IMR-90 (cell line): ENCODE measurements at regions not wholly inside any gene's neighbourhood (a gene's known extent, or its start where the extent isn't known, plus 50 kb on each side); places are given as distances from the start of the nearest gene placed in this dataset.

Source experiments
- ATAC-seq: fragments of 200-7000 bp; cut with Tn5 transposase; 2 replicates; pipeline ENCODE4 v1.9.1; 2020; ENCODE audit warnings: low read depth, mild to moderate bottlenecking, moderate library complexity
- BruUV-seq: library from RNA; stranded (reverse); fragments of 400-500 nt; replicated peaks from 2 replicates; lab custom pipeline; 2021; lab: Mats Ljungman, UMichigan
- CTCF ChIA-PET: fragments of 300-600 bp; formaldehyde crosslinking; extraction: SDS; loops from one replicate; lab custom pipeline; 2021; ENCODE audit warnings: antibody characterized with exemption; lab: Yijun Ruan, JAX
- POLR2A ChIA-PET: fragments of 300-600 bp; sonication (Branson Sonifier 250); formaldehyde crosslinking; loops from one replicate; lab custom pipeline; 2022; ENCODE audit warnings: antibody characterized with exemption; ENCODE audit not compliant: unreplicated experiment; lab: Charles Lee
- DNase-seq: peaks from one replicate; pipeline ENCODE4 v3.0.0; 2013
- H2AFZ ChIP-seq: replicated peaks from 2 replicates; pipeline ENCODE3; 2013; ENCODE audit warnings: low read length, mild to moderate bottlenecking; ENCODE audit not compliant: poor library complexity
- H2AK5ac ChIP-seq: 2 replicates; pipeline ENCODE4 v1.6.1; 2013; ENCODE audit warnings: low read depth, low read length, inconsistent platforms
- H2AK9ac ChIP-seq: replicated peaks from 2 replicates; pipeline ENCODE3; 2013; ENCODE audit warnings: mild to moderate bottlenecking, low read depth, low read length, moderate library complexity; ENCODE audit not compliant: poor library complexity
- H2BK120ac ChIP-seq: 2 replicates; pipeline ENCODE4 v1.6.1; 2013; ENCODE audit warnings: low read depth, low read length, inconsistent platforms
- H2BK15ac ChIP-seq: 3 replicates; pipeline ENCODE4 v1.6.1; 2013; ENCODE audit warnings: low read depth, low read length, inconsistent platforms
- H2BK20ac ChIP-seq: 2 replicates; pipeline ENCODE4 v1.6.1; 2013; ENCODE audit warnings: low read depth, mild to moderate bottlenecking, inconsistent platforms, low read length, moderate library complexity
- H2BK5ac ChIP-seq: 2 replicates; pipeline ENCODE4 v1.6.1; 2013; ENCODE audit warnings: mild to moderate bottlenecking, low read depth, low read length, inconsistent platforms; ENCODE audit not compliant: poor library complexity, severe bottlenecking
- H3K14ac ChIP-seq: replicated peaks from 2 replicates; pipeline ENCODE4 v1.6.1; 2013; ENCODE audit warnings: low read depth, low read length, inconsistent platforms
- H3K18ac ChIP-seq: 2 replicates; pipeline ENCODE4 v1.6.1; 2013; ENCODE audit warnings: low read depth, low read length, control low read depth
- H3K23ac ChIP-seq: 2 replicates; pipeline ENCODE4 v1.6.1; 2013; ENCODE audit warnings: low read depth, low read length, inconsistent platforms
- H3K27ac ChIP-seq: 2 replicates; pipeline ENCODE4 v1.5.1; 2013; ENCODE audit warnings: mild to moderate bottlenecking, control low read depth, low read length; ENCODE audit not compliant: insufficient read depth
- H3K27me3 ChIP-seq: 2 replicates; pipeline ENCODE4 v1.6.1; 2013; ENCODE audit warnings: low read length; ENCODE audit not compliant: control insufficient read depth, insufficient read depth
- H3K36me3 ChIP-seq: 2 replicates; pipeline ENCODE4 v1.6.1; 2013; ENCODE audit warnings: low read length, mixed read lengths; ENCODE audit not compliant: control insufficient read depth, insufficient read depth
- H3K4ac ChIP-seq: 2 replicates; pipeline ENCODE4 v1.6.1; 2013; ENCODE audit warnings: low read depth, low read length, inconsistent platforms
- H3K4me1 ChIP-seq: 2 replicates; pipeline ENCODE4 v1.6.1; 2013; ENCODE audit warnings: low read length, mixed read lengths; ENCODE audit not compliant: control insufficient read depth, insufficient read depth
- H3K4me2 ChIP-seq: 2 replicates; pipeline ENCODE4 v1.6.1; 2013; ENCODE audit warnings: low read depth, mild to moderate bottlenecking, control low read depth, low read length, moderate library complexity
- H3K4me3 ChIP-seq: 2 replicates; pipeline ENCODE4 v1.5.1; 2013; ENCODE audit warnings: low read depth, mild to moderate bottlenecking, control low read depth, low read length, moderate library complexity; ENCODE audit not compliant: insufficient read depth
- H3K56ac ChIP-seq: 2 replicates; pipeline ENCODE4 v1.6.1; 2013; ENCODE audit warnings: low read length, inconsistent platforms; ENCODE audit not compliant: insufficient read depth; ENCODE audit errors: extremely low read depth
- H3K79me1 ChIP-seq, 2 experiments: 2 replicates each; pipeline ENCODE4 v1.6.1; 2013; ENCODE audit warnings: low read length in 2 of 2, inconsistent platforms in 1 of 2, low read depth in 1 of 2
- H3K9ac ChIP-seq: 2 replicates; pipeline ENCODE4 v1.6.1; 2013; ENCODE audit warnings: low read depth, low read length, control low read depth
- H3K9me1 ChIP-seq: 2 replicates; pipeline ENCODE4 v1.6.1; 2013; ENCODE audit warnings: low read length, inconsistent platforms; ENCODE audit not compliant: insufficient read depth
- H3K9me3 ChIP-seq: 2 replicates; pipeline ENCODE4 v1.6.1; 2013; ENCODE audit warnings: low read length; ENCODE audit not compliant: control insufficient read depth, insufficient read depth
- H4K20me1 ChIP-seq: 2 replicates; pipeline ENCODE4 v1.6.1; 2013; ENCODE audit warnings: low read length, inconsistent platforms; ENCODE audit not compliant: insufficient read depth
- H4K5ac ChIP-seq: 2 replicates; pipeline ENCODE4 v1.6.1; 2013; ENCODE audit warnings: mild to moderate bottlenecking, low read depth, low read length, control low read depth
- H4K8ac ChIP-seq, 2 experiments: 2 replicates each; pipeline ENCODE4 v1.6.1; 2013; ENCODE audit warnings: low read depth in 2 of 2, low read length in 2 of 2, control low read depth in 1 of 2, inconsistent platforms in 1 of 2
- H4K91ac ChIP-seq: 2 replicates; pipeline ENCODE4 v1.6.1; 2013; ENCODE audit warnings: low read depth, low read length, inconsistent platforms; ENCODE audit not compliant: insufficient read depth
- BHLHE40 ChIP-seq: fragments of 150-350 bp; IDR thresholded peaks from 2 replicates; pipeline ENCODE4 v1.6.1; 2016; ENCODE audit warnings: mild to moderate bottlenecking, low read depth, low read length
- CHD1 ChIP-seq: IDR thresholded peaks from 2 replicates; pipeline ENCODE4 v1.6.1; 2012; ENCODE audit warnings: low read depth, low read length, improper control_type of control experiment
- MAFK ChIP-seq: IDR thresholded peaks from 2 replicates; pipeline ENCODE4 v1.6.1; 2012; ENCODE audit warnings: low read depth, low read length, improper control_type of control experiment
- MAZ ChIP-seq: IDR thresholded peaks from 2 replicates; pipeline ENCODE4 v1.6.1; 2012; ENCODE audit warnings: low read depth, mild to moderate bottlenecking, low read length, improper control_type of control experiment, moderate library complexity, borderline replicate concordance
- NFE2L2 ChIP-seq: fragments of 150-350 bp; IDR thresholded peaks from 2 replicates; pipeline ENCODE4 v1.6.1; 2016; ENCODE audit warnings: low read depth, mild to moderate bottlenecking, low read length
- POLR2A ChIP-seq: IDR thresholded peaks from 2 replicates; pipeline ENCODE4 v1.6.1; 2012; ENCODE audit warnings: mild to moderate bottlenecking, low read depth, low read length
- RAD21 ChIP-seq: IDR thresholded peaks from 2 replicates; pipeline ENCODE4 v1.6.1; 2012; ENCODE audit warnings: low read length, improper control_type of control experiment
- RCOR1 ChIP-seq: IDR thresholded peaks from 2 replicates; pipeline ENCODE4 v1.6.1; 2012; ENCODE audit warnings: mild to moderate bottlenecking, low read length, improper control_type of control experiment; ENCODE audit not compliant: insufficient replicate concordance
- RFX5 ChIP-seq: IDR thresholded peaks from 2 replicates; pipeline ENCODE4 v1.8.0; 2012; ENCODE audit warnings: low read depth, mild to moderate bottlenecking, low read length, moderate library complexity
- SMC3 ChIP-seq: fragments of 150-350 bp; IDR thresholded peaks from 2 replicates; pipeline ENCODE4 v1.6.1; 2016; ENCODE audit warnings: low read depth, mild to moderate bottlenecking, antibody characterized with exemption, low read length, moderate library complexity
- WGBS, 2 experiments: methylation state at CpG; one replicate each; pipeline versions ENCODE4 v1.1.5 to v1.1.7; 2013; ENCODE audit warnings: missing lambda C conversion rate in 2 of 2; ENCODE audit not compliant: insufficient read length in 1 of 2; ENCODE audit errors: extremely low coverage in 2 of 2; 5-methylcytosine and 5-hydroxymethylcytosine counted together
- dilution Hi-C: fragments of 300-500 bp; cut with HindIII; formaldehyde crosslinking; loops from one replicate; pipeline ENCODE4 v1.14.3; 2018; ENCODE audit warnings: low sequenced_read_pairs; ENCODE audit not compliant: unreplicated experiment
- in situ Hi-C: fragments of 300-500 bp; cut with MboI; formaldehyde crosslinking; loops from 3 replicates; pipeline ENCODE4 v1.14.3; 2019; ENCODE audit warnings: low sequenced_read_pairs, inconsistent platforms, mixed read lengths
- intact Hi-C: fragments of 100-400 bp; cut with micrococcal nuclease; formaldehyde crosslinking; loops from 2 replicates; pipeline ENCODE4 v1.10.0; 2022
- TF ChIP-seq, protein P1 (sequence below): fragments of 150-350 bp; IDR thresholded peaks from 2 replicates; pipeline ENCODE4 v1.6.1; 2016; ENCODE audit warnings: low read depth, mild to moderate bottlenecking, low read length, moderate library complexity, borderline replicate concordance
- TF ChIP-seq, protein P2 (sequence below): conservative IDR thresholded peaks from 2 replicates; pipeline ENCODE4 v1.5.1; 2012; ENCODE audit warnings: mild to moderate bottlenecking, low read depth, low read length, improper control_type of control experiment

DNA sequence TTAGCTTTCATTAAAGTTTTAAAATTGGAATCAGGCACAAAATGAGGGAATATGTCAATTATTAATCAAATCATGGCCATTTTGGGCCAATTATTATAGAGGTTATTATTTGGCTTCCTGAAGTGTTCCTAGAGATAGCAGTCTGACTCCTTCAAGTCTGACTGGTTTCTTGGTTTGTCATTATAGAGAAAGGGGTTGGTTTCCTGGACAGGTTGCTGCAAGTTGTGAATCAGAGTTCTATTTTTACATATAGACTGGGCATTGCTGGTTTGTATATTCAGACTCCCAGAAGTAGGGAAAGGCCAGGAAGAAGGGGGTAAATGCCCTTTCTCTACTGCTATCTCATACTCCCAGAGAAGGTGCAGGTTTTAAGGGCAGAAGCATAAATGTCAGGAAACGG is 121.4 kb upstream of the CEP162 start:
- H3K4ac ChIP-seq = no peak overlapping the region
- no peak overlapping the region for H4K91ac ChIP-seq
- no peak overlapping the region for H2AFZ ChIP-seq
- no peak overlapping the region for H3K23ac ChIP-seq
- H3K4me3 ChIP-seq = no peak overlapping the region
- no TSS peak for BruUV-seq
- no peak overlapping the region for H3K27ac ChIP-seq
- no peak overlapping the region for H4K5ac ChIP-seq
- no peaks in the 10 kb centered on the region for H4K20me1 ChIP-seq
- ATAC-seq = no peak
- POLR2A ChIA-PET = no interaction called here
- H3K79me1 ChIP-seq = no peaks in the 10 kb centered on the region
- dilution Hi-C loops = no loop called here
- no peak overlapping the region for H3K18ac ChIP-seq
- intact Hi-C loops = no loop called here
- H2BK15ac ChIP-seq = no peak overlapping the region
- no peak overlapping the region for H2BK5ac ChIP-seq
- H2AK9ac ChIP-seq = no peak overlapping the region
- no peak overlapping the region for H3K9ac ChIP-seq
- H3K9me1 ChIP-seq = no peaks in the 10 kb centered on the region
- H4K8ac ChIP-seq = no peak overlapping the region
- H2BK20ac ChIP-seq = no peak overlapping the region
- no peak overlapping the region for H2BK120ac ChIP-seq
- H2AK5ac ChIP-seq = no peak overlapping the region
- no peak overlapping the region for H3K56ac ChIP-seq
- no peak overlapping the region for H3K14ac ChIP-seq
- TF ChIP-seq BHLHE40 (no peak), RCOR1 (no peak), CHD1 (no peak), MAFK (no peak), SMC3 (no peak), MAZ (no peak), NFE2L2 (no peak), RAD21 (no peak), POLR2A (no peak), RFX5 (no peak)
- TF ChIP-seq, protein P1, sequence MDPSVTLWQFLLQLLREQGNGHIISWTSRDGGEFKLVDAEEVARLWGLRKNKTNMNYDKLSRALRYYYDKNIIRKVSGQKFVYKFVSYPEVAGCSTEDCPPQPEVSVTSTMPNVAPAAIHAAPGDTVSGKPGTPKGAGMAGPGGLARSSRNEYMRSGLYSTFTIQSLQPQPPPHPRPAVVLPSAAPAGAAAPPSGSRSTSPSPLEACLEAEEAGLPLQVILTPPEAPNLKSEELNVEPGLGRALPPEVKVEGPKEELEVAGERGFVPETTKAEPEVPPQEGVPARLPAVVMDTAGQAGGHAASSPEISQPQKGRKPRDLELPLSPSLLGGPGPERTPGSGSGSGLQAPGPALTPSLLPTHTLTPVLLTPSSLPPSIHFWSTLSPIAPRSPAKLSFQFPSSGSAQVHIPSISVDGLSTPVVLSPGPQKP = no peak
- TF ChIP-seq, protein P2, sequence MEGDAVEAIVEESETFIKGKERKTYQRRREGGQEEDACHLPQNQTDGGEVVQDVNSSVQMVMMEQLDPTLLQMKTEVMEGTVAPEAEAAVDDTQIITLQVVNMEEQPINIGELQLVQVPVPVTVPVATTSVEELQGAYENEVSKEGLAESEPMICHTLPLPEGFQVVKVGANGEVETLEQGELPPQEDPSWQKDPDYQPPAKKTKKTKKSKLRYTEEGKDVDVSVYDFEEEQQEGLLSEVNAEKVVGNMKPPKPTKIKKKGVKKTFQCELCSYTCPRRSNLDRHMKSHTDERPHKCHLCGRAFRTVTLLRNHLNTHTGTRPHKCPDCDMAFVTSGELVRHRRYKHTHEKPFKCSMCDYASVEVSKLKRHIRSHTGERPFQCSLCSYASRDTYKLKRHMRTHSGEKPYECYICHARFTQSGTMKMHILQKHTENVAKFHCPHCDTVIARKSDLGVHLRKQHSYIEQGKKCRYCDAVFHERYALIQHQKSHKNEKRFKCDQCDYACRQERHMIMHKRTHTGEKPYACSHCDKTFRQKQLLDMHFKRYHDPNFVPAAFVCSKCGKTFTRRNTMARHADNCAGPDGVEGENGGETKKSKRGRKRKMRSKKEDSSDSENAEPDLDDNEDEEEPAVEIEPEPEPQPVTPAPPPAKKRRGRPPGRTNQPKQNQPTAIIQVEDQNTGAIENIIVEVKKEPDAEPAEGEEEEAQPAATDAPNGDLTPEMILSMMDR = no peak
- in situ Hi-C loops = no loop called here
- H3K27me3 ChIP-seq = no peaks in the 10 kb centered on the region
- H3K4me2 ChIP-seq = no peak overlapping the region
- H3K4me1 ChIP-seq = no peaks in the 10 kb centered on the region
- CTCF ChIA-PET = interaction anchor here (0.6 kb wide), 1 partner anchor 27 kb away, joined by 3 read pairs; no protein-coding TSS in a partner anchor
- no peaks in the 10 kb centered on the region for H3K9me3 ChIP-seq
- WGBS, 2 experiments = no CpG with 5 or more reads among the region's 1 CpG
- H3K36me3 ChIP-seq = no peaks in the 10 kb centered on the region
- DNase-seq = no peak
